KOPT-K1 (cell line): ENCODE measurements at regions not wholly inside any gene's neighbourhood (a gene's known extent, or its start where the extent isn't known, plus 50 kb on each side); places are given as distances from the start of the nearest gene placed in this dataset.
"Not testable (repeated sequence)": the region's sequence is repeated elsewhere in the genome, so short reads cannot be mapped to it uniquely, and the experiment has no call there.

Experiments used
- H3K27ac ChIP-seq: fragments of 200-600 bp; sonication (generic); 2 replicates; pipeline ENCODE4 v1.5.1; 2016; ENCODE audit warnings: antibody characterized with exemption, mild to moderate bottlenecking, low read depth, low read length; ENCODE audit not compliant: poor library complexity, severe bottlenecking
- H3K36me3 ChIP-seq: fragments of 200-600 bp; sonication (generic); 2 replicates; pipeline ENCODE4 v1.5.1; 2017; ENCODE audit warnings: antibody characterized with exemption, mild to moderate bottlenecking, low read length, moderate library complexity; ENCODE audit not compliant: insufficient read depth
- H3K9me3 ChIP-seq: fragments of 200-600 bp; sonication (generic); 2 replicates; pipeline ENCODE4 v1.5.1; 2017; ENCODE audit warnings: antibody characterized with exemption, low read length, mild to moderate bottlenecking; ENCODE audit not compliant: insufficient read depth, poor library complexity, severe bottlenecking

DNA sequence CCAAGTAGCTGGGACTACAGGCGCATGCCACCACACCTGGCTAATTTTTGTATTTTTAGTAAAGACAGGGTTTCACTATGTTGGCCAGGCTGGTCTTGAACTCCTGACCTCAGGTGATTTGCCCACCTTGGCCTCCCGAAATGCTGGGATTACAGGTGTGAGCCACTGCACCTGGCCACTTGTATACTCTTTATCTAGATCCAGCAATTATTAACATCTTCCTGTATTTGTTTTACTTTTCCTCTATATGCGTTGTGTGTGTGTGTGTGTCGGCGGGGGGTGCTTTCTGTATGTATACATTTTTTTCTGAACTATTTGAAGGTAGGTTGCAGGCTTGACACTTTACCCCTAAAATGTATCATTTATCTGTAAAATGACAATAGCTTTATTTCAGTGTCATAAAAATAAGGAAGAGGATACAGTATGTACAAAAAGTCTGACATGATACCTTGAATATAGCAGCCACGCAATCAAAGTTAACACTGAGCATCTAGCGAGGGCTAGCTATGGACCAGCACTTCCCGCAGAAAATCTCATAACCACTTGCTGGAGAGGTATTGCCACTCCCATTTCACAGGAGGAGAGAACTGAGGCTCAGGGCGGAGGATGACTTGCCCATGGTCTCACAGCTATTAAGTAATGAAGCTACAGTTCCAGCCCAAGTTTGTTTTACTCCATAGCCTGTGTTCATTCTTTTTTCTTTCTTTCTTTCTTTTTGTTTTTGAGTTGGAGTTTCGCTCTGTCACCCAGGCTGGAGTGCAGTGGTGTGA, 251.3 kb downstream of the MYCN start:
- no peaks in the 10 kb centered on the region for H3K9me3 ChIP-seq
- H3K36me3 ChIP-seq = no peaks in the 10 kb centered on the region
- no peak overlapping the region for H3K27ac ChIP-seq

GRCh38 chr2:16190446-16191270, 250.3 kb downstream of the MYCN start:
- no peaks in the 10 kb centered on the region for H3K36me3 ChIP-seq
- H3K27ac ChIP-seq = no peak overlapping the region
- H3K9me3 ChIP-seq = no peaks in the 10 kb centered on the region

- Histone ChIP-seq H3K36me3 (no peaks in the 10 kb centered on the region), H3K27ac (no peak overlapping the region), H3K9me3 (no peaks in the 10 kb centered on the region)
Measured at GRCh38 chr2:16189836-16190160, 249.4 kb downstream of the MYCN start.

- Histone ChIP-seq H3K27ac (no peak overlapping the region), H3K9me3 (no peaks in the 10 kb centered on the region), H3K36me3 (no peaks in the 10 kb centered on the region)
Measured at GRCh38 chr2:16189029-16189835, 248.9 kb downstream of the MYCN start.

- H3K36me3 ChIP-seq = no peaks in the 10 kb centered on the region
- no peaks in the 10 kb centered on the region for H3K9me3 ChIP-seq
- H3K27ac ChIP-seq = no peak overlapping the region
Measured at GRCh38 chr2:16188261-16188890, 248.0 kb downstream of the MYCN start.

- Histone ChIP-seq H3K36me3 (no peaks in the 10 kb centered on the region), H3K9me3 (no peaks in the 10 kb centered on the region), H3K27ac (no peak overlapping the region)
Measured at GRCh38 chr2:16187482-16187817, 247.1 kb downstream of the MYCN start.

DNA sequence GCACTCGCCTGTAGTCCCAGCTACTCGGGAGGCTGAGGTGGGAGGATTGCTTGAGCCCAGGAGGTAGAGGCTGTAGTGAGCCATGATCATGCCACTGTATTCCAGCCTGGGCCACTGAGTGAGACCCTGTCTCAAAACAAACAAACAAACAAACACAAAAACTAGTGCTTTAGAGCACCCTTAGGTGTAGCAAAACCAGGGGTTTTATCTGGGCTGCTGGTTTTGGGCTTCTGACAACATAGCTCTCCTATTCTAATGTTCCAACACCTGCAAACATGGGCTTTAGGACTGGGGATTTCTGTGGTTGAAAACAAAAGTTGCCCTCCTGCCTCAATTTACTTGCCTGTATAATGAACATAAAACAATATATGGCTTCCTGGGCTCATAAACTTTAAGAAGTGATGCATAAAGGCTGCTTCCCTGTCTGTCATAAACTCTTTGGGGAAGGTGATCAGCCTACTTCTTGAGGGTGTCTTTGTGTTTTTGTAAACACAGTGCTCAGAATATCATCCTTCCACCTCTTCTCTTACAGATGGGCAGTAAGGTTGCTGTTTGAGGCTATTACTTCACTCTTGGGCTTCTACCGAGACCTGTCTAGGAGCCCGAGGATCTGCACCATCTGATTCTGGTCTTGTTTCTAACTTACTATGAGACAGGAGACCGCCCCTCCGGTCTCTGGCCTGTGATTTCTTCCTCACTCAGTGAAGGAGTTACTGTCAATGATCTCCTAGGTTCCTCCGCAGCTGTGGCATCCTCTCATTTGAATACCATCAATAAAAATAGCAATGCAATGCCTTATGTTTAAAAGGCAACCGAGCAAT, 246.5 kb downstream of the MYCN start:
- H3K27ac ChIP-seq = no peak overlapping the region
- H3K36me3 ChIP-seq = no peaks in the 10 kb centered on the region
- no peaks in the 10 kb centered on the region for H3K9me3 ChIP-seq

DNA sequence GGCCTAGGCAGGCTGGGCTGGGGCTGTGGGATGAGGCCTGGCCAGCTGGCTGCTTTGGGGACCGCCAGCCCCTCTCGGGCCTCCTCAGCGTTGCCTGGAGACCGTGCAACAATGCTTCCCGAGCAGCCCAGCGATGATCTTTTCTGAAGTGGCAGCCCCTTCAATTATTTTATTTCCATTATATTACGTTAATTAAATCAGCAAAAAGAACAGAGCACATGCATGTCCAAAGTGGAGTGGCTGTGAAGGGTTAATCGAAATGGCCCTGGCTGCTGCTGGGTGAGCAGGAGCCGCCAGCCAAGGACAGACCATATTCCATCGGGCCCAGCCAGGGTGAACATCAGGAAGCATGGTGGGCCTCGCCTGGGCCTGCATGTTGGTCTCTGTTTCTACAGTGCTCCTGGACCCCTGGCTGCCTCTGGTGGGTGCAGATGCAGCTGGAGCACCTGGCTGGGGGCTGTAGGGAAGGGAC, 245.5 kb downstream of the MYCN start:
- Histone ChIP-seq H3K9me3 (no peaks in the 10 kb centered on the region), H3K27ac (no peak overlapping the region), H3K36me3 (no peaks in the 10 kb centered on the region)

- Histone ChIP-seq H3K36me3 (no peaks in the 10 kb centered on the region), H3K9me3 (peaks cover 5% of the 10 kb centered on the region), H3K27ac (no peak overlapping the region)
Measured at GRCh38 chr2:16184945-16185660, 244.8 kb downstream of the MYCN start.

GRCh38 chr2:16184341-16184890, 244.1 kb downstream of the MYCN start:
- Histone ChIP-seq H3K27ac (no peak overlapping the region), H3K9me3 (peaks cover 5% of the 10 kb centered on the region), H3K36me3 (no peaks in the 10 kb centered on the region)

- Histone ChIP-seq H3K36me3 (no peaks in the 10 kb centered on the region), H3K9me3 (peaks cover 5% of the 10 kb centered on the region), H3K27ac (no peak overlapping the region)
Measured at GRCh38 chr2:16183345-16183744, 243.0 kb downstream of the MYCN start.

GRCh38 chr2:16182841-16183240, 242.5 kb downstream of the MYCN start:
- Histone ChIP-seq H3K9me3 (peaks cover 5% of the 10 kb centered on the region), H3K27ac (no peak overlapping the region), H3K36me3 (no peaks in the 10 kb centered on the region)

- not testable (repeated sequence) for H3K27ac ChIP-seq, H3K36me3 ChIP-seq, H3K9me3 ChIP-seq
Measured at GRCh38 chr2:16182311-16182815, 242.0 kb downstream of the MYCN start.
